ENCODE measurements at regions not wholly inside any gene's neighbourhood (a gene's known extent, or its start where the extent isn't known, plus 50 kb on each side); places are given as distances from the start of the nearest gene placed in this dataset.

DNA sequence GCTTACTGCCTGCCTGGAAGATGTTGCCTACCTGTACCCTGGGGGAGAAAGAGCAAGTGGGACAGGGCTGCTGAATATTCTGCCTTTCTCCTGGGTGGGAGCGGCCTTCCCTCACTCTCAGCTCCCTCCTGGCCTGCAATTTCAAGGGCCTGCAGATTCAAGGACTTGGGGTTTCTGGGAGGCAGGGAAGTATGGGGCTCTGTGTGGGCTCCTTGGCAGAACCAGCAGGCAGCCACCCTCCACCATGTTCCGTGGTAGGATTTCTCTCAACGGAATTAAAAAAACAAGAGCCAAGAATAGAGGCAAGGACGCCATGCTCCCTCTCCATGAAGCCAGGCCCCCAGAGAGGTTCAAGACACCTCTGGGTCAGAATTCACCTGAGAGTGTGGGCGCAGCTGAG, 127.7 kb downstream of the NAV1 start (continued):
- TF ChIP-seq ZNF274 (IDR thresholded peaks at IDR 0.05; ENCODE audit: borderline replicate concordance, extremely low read depth, low read length) (no peak), NRF1 (IDR thresholded peaks at IDR 0.05; ENCODE audit: low read depth, low read length) (no peak), KDM4A (IDR thresholded peaks at IDR 0.05; ENCODE audit: low read depth, low read length, severe bottlenecking) (no peak)

Measured in H1 (cell line).